ENCODE measurements at regions not wholly inside any gene's neighbourhood (a gene's known extent, or its start where the extent isn't known, plus 50 kb on each side); places are given as distances from the start of the nearest gene placed in this dataset.

DNA sequence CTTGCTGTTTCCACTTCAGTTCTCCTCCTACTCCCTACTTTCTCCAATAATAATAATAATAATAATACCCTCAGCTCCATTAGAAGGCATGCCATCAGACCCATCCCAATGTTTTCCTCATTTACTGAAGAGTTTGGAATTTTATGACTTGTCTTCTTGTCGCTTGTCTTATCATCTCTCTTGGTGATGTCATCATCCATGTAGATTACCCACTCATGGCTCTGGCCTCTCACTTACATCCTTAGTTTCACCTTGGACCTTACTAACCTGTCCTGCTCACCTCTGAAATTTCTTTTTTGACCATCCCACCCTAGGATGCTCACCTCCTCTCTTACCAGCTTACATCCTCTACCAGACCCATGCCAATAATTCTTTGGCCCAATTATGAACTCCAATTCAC is 329.3 kb downstream of the ACTL7B start:
- TF ChIP-seq, protein P1, sequence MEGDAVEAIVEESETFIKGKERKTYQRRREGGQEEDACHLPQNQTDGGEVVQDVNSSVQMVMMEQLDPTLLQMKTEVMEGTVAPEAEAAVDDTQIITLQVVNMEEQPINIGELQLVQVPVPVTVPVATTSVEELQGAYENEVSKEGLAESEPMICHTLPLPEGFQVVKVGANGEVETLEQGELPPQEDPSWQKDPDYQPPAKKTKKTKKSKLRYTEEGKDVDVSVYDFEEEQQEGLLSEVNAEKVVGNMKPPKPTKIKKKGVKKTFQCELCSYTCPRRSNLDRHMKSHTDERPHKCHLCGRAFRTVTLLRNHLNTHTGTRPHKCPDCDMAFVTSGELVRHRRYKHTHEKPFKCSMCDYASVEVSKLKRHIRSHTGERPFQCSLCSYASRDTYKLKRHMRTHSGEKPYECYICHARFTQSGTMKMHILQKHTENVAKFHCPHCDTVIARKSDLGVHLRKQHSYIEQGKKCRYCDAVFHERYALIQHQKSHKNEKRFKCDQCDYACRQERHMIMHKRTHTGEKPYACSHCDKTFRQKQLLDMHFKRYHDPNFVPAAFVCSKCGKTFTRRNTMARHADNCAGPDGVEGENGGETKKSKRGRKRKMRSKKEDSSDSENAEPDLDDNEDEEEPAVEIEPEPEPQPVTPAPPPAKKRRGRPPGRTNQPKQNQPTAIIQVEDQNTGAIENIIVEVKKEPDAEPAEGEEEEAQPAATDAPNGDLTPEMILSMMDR (IDR thresholded peaks at IDR 0.05) = no peak
- TF ChIP-seq POLR2AphosphoS5 (IDR thresholded peaks at IDR 0.05; ENCODE audit: insufficient read depth in 1 of 2, low read depth in 1 of 2) (no peak), POLR2A (IDR thresholded peaks at IDR 0.05) (no peak)

All from vagina (tissue), 2 donors.